ENCODE measurements at regions not wholly inside any gene's neighbourhood (a gene's known extent, or its start where the extent isn't known, plus 50 kb on each side); places are given as distances from the start of the nearest gene placed in this dataset.

DNA sequence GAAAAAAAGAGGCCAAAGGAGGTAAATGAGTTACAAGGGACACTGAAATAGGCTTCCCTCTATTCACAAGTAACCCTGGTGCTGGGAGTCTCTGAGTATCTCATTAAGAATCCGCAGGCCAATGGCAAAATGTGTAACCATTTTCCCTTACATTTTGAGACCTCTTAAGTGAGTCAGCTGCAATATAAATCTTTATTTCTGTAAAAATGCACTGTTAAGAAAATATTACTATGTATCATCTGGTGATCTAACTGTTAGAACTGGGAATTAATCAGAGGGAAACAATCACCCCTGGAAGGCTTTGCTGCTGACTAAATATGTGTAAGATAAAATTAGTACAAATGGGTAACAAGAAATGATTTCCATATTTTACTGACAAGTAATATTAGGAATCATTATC lies 483.1 kb upstream of the CHST9 start:
- Histone ChIP-seq H3K4me1 (ENCODE audit: control insufficient read depth in 2 of 2, insufficient read depth in 2 of 2, low read length in 2 of 2) (no peaks in the 10 kb centered on the region), H3K27me3 (ENCODE audit: control insufficient read depth in 2 of 2, insufficient read depth in 1 of 2, low read length in 1 of 2) (no peaks in the 10 kb centered on the region), H3K9me3 (ENCODE audit: control insufficient read depth in 2 of 2, insufficient read depth in 1 of 2, low read length in 1 of 2) (no peaks in the 10 kb centered on the region), H3K4me3 (ENCODE audit: low read length in 2 of 2) (no peak overlapping the region), H3K36me3 (ENCODE audit: control insufficient read depth in 2 of 2, insufficient read depth in 2 of 2, low read length in 1 of 2) (no peaks in the 10 kb centered on the region), H3K27ac (ENCODE audit: low read depth in 1 of 2, low read length in 1 of 2) (no peak overlapping the region)
- 98% methylated on average over 1 of the region's 1 CpG for WGBS
- no peak for DNase-seq (ENCODE audit: low read depth in 6 of 9, low spot score in 9 of 9)

DNA sequence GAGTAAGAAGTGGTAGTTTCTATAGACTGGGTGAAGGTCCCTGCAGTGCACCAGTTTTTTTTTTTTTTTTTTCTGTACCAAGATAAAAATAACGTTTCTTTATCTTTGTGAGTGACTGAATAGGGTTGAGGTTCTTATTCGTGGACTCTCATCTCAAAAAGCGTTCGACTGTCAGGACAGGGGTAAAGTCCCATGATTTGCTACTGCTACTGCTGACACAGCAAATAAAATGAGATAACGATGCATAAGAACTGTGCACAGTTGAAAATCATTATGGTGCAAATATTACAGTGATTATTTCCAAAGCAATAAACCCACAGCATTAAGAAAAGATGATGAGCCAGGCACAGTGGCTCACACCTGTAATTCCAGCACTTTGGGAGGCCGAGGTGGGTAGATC lies 482.0 kb upstream of the CHST9 start:
- 86% methylated on average over 6 of the region's 6 CpGs for WGBS
- DNase-seq (ENCODE audit: low read depth in 6 of 9, low spot score in 9 of 9), result no peak
- Histone ChIP-seq H3K36me3 (ENCODE audit: control insufficient read depth in 2 of 2, insufficient read depth in 2 of 2, low read length in 1 of 2) (no peaks in the 10 kb centered on the region), H3K4me1 (ENCODE audit: control insufficient read depth in 2 of 2, insufficient read depth in 2 of 2, low read length in 2 of 2) (no peaks in the 10 kb centered on the region), H3K9me3 (ENCODE audit: control insufficient read depth in 2 of 2, insufficient read depth in 1 of 2, low read length in 1 of 2) (no peaks in the 10 kb centered on the region), H3K27ac (ENCODE audit: low read depth in 1 of 2, low read length in 1 of 2) (no peak overlapping the region), H3K4me3 (ENCODE audit: low read length in 2 of 2) (no peak overlapping the region), H3K27me3 (ENCODE audit: control insufficient read depth in 2 of 2, insufficient read depth in 1 of 2, low read length in 1 of 2) (no peaks in the 10 kb centered on the region)

DNA sequence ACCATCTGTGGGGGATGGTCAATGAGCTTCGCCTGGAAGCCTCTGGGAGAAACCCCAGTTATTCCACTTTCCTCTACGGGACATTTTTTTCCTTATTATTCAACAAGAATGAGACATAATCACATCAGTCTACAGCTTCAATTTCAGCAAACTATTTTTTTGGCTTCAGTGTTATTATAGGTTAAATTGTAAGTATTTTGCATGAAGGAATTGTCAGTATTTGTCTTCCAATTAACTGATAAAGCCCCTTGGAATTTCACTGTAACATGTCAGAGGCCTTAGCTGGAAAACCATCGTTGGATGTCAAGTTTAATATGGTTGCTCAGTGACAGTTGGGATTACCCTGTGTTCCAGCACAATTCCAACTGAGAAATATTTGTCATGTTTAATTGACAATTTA lies 480.9 kb upstream of the CHST9 start:
- no peaks in the 10 kb centered on the region for H3K36me3 ChIP-seq (ENCODE audit: control insufficient read depth in 2 of 2, insufficient read depth in 2 of 2, low read length in 1 of 2)
- no peak overlapping the region for H3K27ac ChIP-seq (ENCODE audit: low read depth in 1 of 2, low read length in 1 of 2)
- H3K9me3 ChIP-seq (ENCODE audit: control insufficient read depth in 2 of 2, insufficient read depth in 1 of 2, low read length in 1 of 2), result no peaks in the 10 kb centered on the region
- no peak for DNase-seq (ENCODE audit: low read depth in 6 of 9, low spot score in 9 of 9)
- WGBS, result 73% methylated on average over 3 of the region's 3 CpGs
- H3K4me3 ChIP-seq (ENCODE audit: low read length in 2 of 2), result no peak overlapping the region
- H3K4me1 ChIP-seq (ENCODE audit: control insufficient read depth in 2 of 2, insufficient read depth in 2 of 2, low read length in 2 of 2), result no peaks in the 10 kb centered on the region
- no peaks in the 10 kb centered on the region for H3K27me3 ChIP-seq (ENCODE audit: control insufficient read depth in 2 of 2, insufficient read depth in 1 of 2, low read length in 1 of 2)

DNA sequence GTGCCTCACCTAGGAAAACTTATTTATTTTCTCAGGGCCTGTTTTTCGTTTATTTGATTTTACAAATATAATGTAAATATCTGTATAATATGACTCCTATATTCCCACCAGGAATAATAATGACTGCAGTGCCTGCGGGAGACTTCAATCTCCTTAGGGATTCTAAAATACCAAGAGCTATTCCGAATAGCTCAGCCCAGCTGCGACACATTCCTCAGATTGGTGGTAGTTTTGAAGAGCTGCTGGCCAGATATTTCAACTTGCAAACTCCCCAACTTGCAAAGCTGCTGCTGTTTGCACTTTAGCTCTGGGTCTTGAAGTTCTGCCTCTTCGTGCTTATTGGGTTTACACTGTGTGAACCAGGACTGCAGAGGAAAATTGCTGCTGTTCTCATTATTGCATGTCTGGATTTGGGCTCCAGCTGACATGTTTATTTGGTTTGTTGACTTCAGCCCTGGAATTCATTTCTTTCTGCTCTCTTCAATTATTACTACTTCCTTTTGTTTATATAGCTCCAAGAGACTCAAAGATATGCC lies 480.2 kb upstream of the CHST9 start:
- no peaks in the 10 kb centered on the region for H3K27me3 ChIP-seq (ENCODE audit: control insufficient read depth in 2 of 2, insufficient read depth in 1 of 2, low read length in 1 of 2)
- no peaks in the 10 kb centered on the region for H3K9me3 ChIP-seq (ENCODE audit: control insufficient read depth in 2 of 2, insufficient read depth in 1 of 2, low read length in 1 of 2)
- 56% methylated on average over 5 of the region's 5 CpGs for WGBS
- H3K4me1 ChIP-seq (ENCODE audit: control insufficient read depth in 2 of 2, insufficient read depth in 2 of 2, low read length in 2 of 2), result no peaks in the 10 kb centered on the region
- H3K27ac ChIP-seq (ENCODE audit: low read depth in 1 of 2, low read length in 1 of 2), result no peak overlapping the region
- DNase-seq (ENCODE audit: low read depth in 6 of 9, low spot score in 9 of 9), result no peak
- no peak overlapping the region for H3K4me3 ChIP-seq (ENCODE audit: low read length in 2 of 2)
- H3K36me3 ChIP-seq (ENCODE audit: control insufficient read depth in 2 of 2, insufficient read depth in 2 of 2, low read length in 1 of 2), result no peaks in the 10 kb centered on the region

DNA sequence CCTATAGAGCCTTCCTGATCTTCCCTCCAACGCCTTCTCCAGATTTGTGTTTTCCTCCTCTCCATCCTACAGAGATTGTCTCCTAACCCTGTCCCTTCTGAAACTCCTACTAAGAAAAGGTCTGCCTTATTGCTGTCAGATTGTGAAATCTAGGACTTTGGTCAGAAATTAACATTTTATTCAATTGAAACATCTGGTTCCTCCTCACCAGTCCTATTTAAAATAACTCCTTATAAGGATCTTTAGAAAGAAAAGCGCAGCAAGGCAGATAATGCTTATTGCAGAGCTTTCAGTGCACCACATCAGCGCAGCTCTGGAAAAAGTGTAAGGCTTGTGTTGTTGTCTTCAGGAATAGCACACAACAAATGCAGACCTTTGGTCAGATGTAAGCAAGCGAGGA lies 477.8 kb upstream of the CHST9 start:
- WGBS, result 92% methylated on average over 4 of the region's 4 CpGs
- no peaks in the 10 kb centered on the region for H3K9me3 ChIP-seq (ENCODE audit: control insufficient read depth in 2 of 2, insufficient read depth in 1 of 2, low read length in 1 of 2)

DNA sequence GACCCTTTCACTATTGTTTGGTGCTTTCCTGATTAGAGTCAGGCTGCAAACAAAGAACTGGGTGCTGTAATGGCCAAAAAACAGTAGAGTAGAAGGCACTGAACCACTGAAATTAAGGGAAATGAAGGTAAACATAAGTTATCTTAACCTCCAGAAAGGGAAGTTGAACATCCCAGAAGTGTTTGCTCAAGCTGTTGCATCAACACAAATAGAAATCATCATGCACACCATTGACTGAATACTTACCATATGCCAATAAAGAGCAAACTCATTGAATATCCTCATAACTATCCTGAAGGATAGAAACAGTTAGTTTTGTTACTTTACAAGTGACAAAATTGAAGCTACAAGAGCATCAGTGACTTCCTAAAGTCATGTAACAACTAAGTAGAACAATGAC lies 477.4 kb upstream of the CHST9 start:
- H3K9me3 ChIP-seq (ENCODE audit: control insufficient read depth in 2 of 2, insufficient read depth in 1 of 2, low read length in 1 of 2), result no peaks in the 10 kb centered on the region
- H3K4me3 ChIP-seq (ENCODE audit: low read length in 2 of 2), result no peak overlapping the region
- DNase-seq (ENCODE audit: low read depth in 6 of 9, low spot score in 9 of 9), result no peak
- H3K27ac ChIP-seq (ENCODE audit: low read depth in 1 of 2, low read length in 1 of 2), result no peak overlapping the region
- H3K27me3 ChIP-seq (ENCODE audit: control insufficient read depth in 2 of 2, insufficient read depth in 1 of 2, low read length in 1 of 2), result no peaks in the 10 kb centered on the region
- no peaks in the 10 kb centered on the region for H3K4me1 ChIP-seq (ENCODE audit: control insufficient read depth in 2 of 2, insufficient read depth in 2 of 2, low read length in 2 of 2)
- H3K36me3 ChIP-seq (ENCODE audit: control insufficient read depth in 2 of 2, insufficient read depth in 2 of 2, low read length in 1 of 2), result no peaks in the 10 kb centered on the region

More for the DNA sequence above, 477.8 kb upstream of the CHST9 start:
- no peaks in the 10 kb centered on the region for H3K27me3 ChIP-seq (ENCODE audit: control insufficient read depth in 2 of 2, insufficient read depth in 1 of 2, low read length in 1 of 2)
- no peak overlapping the region for H3K4me3 ChIP-seq (ENCODE audit: low read length in 2 of 2)
- no peaks in the 10 kb centered on the region for H3K4me1 ChIP-seq (ENCODE audit: control insufficient read depth in 2 of 2, insufficient read depth in 2 of 2, low read length in 2 of 2)
- no peaks in the 10 kb centered on the region for H3K36me3 ChIP-seq (ENCODE audit: control insufficient read depth in 2 of 2, insufficient read depth in 2 of 2, low read length in 1 of 2)
- DNase-seq (ENCODE audit: low read depth in 6 of 9, low spot score in 9 of 9), result no peak
- H3K27ac ChIP-seq (ENCODE audit: low read depth in 1 of 2, low read length in 1 of 2), result no peak overlapping the region

DNA sequence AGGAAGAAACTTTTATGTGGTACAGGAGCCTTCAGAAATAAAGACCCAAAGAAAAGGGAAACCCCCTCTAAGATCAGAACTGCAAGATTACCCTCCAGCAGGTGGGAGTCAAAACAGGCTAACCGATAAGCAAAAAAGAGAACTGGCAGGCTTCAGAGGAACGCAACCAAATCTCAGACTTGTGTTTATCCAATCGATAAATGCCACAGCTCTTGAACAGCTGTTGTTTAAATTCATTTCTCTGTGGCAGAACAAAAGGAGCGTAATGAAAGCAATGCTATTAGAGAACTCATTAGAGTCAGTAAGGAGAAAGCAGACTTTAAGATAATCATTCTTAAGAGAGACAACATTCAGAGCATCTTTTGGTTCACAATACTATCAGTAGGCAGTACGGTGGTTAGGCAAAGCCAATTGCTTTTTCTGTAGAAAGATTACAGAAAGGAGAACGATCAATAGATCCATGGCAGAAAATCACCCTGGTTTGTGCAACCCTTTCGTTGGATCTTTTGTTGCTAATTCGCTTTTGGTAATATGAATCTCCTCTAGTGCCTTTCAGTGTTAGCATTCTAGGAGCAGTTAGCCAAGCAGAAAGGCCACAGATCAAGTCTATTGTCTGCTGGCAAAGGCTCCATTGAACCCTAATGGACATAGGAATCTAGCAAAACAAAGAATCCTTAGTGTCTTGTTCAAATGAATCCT lies 476.4 kb upstream of the CHST9 start:
- Histone ChIP-seq H3K27me3 (ENCODE audit: control insufficient read depth in 2 of 2, insufficient read depth in 1 of 2, low read length in 1 of 2) (no peaks in the 10 kb centered on the region), H3K27ac (ENCODE audit: low read depth in 1 of 2, low read length in 1 of 2) (no peak overlapping the region), H3K36me3 (ENCODE audit: control insufficient read depth in 2 of 2, insufficient read depth in 2 of 2, low read length in 1 of 2) (no peaks in the 10 kb centered on the region), H3K4me1 (ENCODE audit: control insufficient read depth in 2 of 2, insufficient read depth in 2 of 2, low read length in 2 of 2) (no peaks in the 10 kb centered on the region), H3K9me3 (ENCODE audit: control insufficient read depth in 2 of 2, insufficient read depth in 1 of 2, low read length in 1 of 2) (no peaks in the 10 kb centered on the region), H3K4me3 (ENCODE audit: low read length in 2 of 2) (no peak overlapping the region)
- 91% methylated on average over 8 of the region's 8 CpGs for WGBS
- DNase-seq (ENCODE audit: low read depth in 6 of 9, low spot score in 9 of 9), result no peak

DNA sequence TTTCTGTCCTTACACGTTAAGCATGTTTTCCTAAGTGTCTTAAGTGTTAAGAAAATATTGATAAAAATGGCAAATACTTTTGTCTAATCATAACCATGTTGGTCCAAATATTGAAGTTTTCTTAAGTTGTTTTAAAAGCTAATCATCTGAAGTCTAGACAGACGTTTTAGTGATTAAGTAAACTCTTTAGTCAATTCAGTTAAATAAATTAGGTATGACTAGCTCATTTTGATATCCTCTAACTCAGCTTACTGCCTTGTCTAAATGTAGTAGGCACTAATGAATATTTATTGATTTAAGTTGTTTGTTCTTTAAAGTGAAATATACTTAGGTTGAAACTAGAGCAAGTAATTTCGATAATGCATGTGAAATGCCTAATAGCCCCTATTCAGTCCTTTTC lies 471.8 kb upstream of the CHST9 start:
- Histone ChIP-seq H3K9me3 (ENCODE audit: control insufficient read depth in 2 of 2, insufficient read depth in 1 of 2, low read length in 1 of 2) (no peaks in the 10 kb centered on the region), H3K36me3 (ENCODE audit: control insufficient read depth in 2 of 2, insufficient read depth in 2 of 2, low read length in 1 of 2) (no peaks in the 10 kb centered on the region), H3K27me3 (ENCODE audit: control insufficient read depth in 2 of 2, insufficient read depth in 1 of 2, low read length in 1 of 2) (no peaks in the 10 kb centered on the region), H3K4me1 (ENCODE audit: control insufficient read depth in 2 of 2, insufficient read depth in 2 of 2, low read length in 2 of 2) (no peaks in the 10 kb centered on the region), H3K27ac (ENCODE audit: low read depth in 1 of 2, low read length in 1 of 2) (no peak overlapping the region), H3K4me3 (ENCODE audit: low read length in 2 of 2) (no peak overlapping the region)
- 82% methylated on average over 3 of the region's 3 CpGs for WGBS
- DNase-seq (ENCODE audit: low read depth in 6 of 9, low spot score in 9 of 9), result no peak

DNA sequence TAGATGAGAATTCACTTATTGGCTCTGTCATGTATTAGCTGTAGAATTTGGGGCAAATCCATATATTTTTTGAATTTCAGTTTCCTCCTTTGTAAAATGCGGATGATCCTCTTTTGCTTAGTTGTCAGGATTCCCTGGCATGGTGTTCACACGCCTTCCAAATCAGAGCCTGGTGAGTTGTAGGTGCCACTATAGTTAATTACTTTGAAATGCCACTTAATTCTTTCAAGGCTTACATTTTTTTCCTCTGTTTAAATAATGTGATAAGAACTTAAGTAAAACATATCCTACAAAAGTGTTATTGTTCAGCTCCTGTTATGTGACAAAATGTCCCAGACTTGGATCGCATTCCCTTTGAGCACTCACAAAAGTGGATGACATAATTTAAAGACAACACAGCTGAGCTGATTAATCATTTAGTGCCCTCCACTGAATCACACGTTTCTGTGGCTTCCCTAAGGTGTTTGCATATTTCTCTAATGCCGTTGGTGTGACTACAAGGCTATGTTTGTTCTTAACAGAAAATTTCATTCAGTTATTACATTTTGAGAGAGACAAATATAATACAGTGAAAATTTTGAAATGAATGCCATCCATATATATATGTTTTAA lies 471.2 kb upstream of the CHST9 start:
- DNase-seq (ENCODE audit: low read depth in 6 of 9, low spot score in 9 of 9), result no peak
- Histone ChIP-seq H3K4me1 (ENCODE audit: control insufficient read depth in 2 of 2, insufficient read depth in 2 of 2, low read length in 2 of 2) (no peaks in the 10 kb centered on the region), H3K9me3 (ENCODE audit: control insufficient read depth in 2 of 2, insufficient read depth in 1 of 2, low read length in 1 of 2) (no peaks in the 10 kb centered on the region), H3K27me3 (ENCODE audit: control insufficient read depth in 2 of 2, insufficient read depth in 1 of 2, low read length in 1 of 2) (no peaks in the 10 kb centered on the region), H3K27ac (ENCODE audit: low read depth in 1 of 2, low read length in 1 of 2) (no peak overlapping the region), H3K4me3 (ENCODE audit: low read length in 2 of 2) (no peak overlapping the region), H3K36me3 (ENCODE audit: control insufficient read depth in 2 of 2, insufficient read depth in 2 of 2, low read length in 1 of 2) (no peaks in the 10 kb centered on the region)
- 80% methylated on average over 5 of the region's 5 CpGs for WGBS
